ENCODE measurements at regions not wholly inside any gene's neighbourhood (a gene's known extent, or its start where the extent isn't known, plus 50 kb on each side); places are given as distances from the start of the nearest gene placed in this dataset.

- TF ChIP-seq CTCF (IDR thresholded peaks at IDR 0.05) (no peak), POLR2A (IDR thresholded peaks at IDR 0.05) (no peak)
- Histone ChIP-seq H3K36me3 (no peaks in the 10 kb centered on the region), H3K9me3 (no peaks in the 10 kb centered on the region), H3K27ac (no peak overlapping the region), H3K27me3 (no peaks in the 10 kb centered on the region), H3K4me3 (no peak overlapping the region), H3K4me1 (no peaks in the 10 kb centered on the region)
- WGBS (ENCODE audit: insufficient coverage, low coverage, low lambda C conversion rate, missing lambda C conversion rate): 48% methylated on average over 6 of the region's 6 CpGs
- no peak for DNase-seq
- no peak for ATAC-seq
- intact Hi-C loops (cut with DNase I): no loop called here
These were observed 274.1 kb upstream of the SMIM30 start for GRCh38 chr7:113392421-113392820.

GRCh38 chr7:113389112-113389646, 270.8 kb upstream of the SMIM30 start:
- DNase-seq (no peak), ATAC-seq (no peak)
- 28% methylated on average over 2 of the region's 2 CpGs for WGBS (ENCODE audit: insufficient coverage, low coverage, low lambda C conversion rate, missing lambda C conversion rate)
- Histone ChIP-seq H3K9me3 (no peaks in the 10 kb centered on the region), H3K27ac (no peak overlapping the region), H3K4me1 (no peaks in the 10 kb centered on the region), H3K4me3 (no peak overlapping the region), H3K36me3 (no peaks in the 10 kb centered on the region), H3K27me3 (no peaks in the 10 kb centered on the region)
- intact Hi-C loops (cut with DNase I): no loop called here
- TF ChIP-seq POLR2A (IDR thresholded peaks at IDR 0.05) (no peak), CTCF (IDR thresholded peaks at IDR 0.05) (no peak)

GRCh38 chr7:113383638-113384037, 265.3 kb upstream of the SMIM30 start:
- H3K9me3 ChIP-seq: no peaks in the 10 kb centered on the region
- H3K4me1 ChIP-seq: no peaks in the 10 kb centered on the region
- 64% methylated on average over 3 of the region's 3 CpGs for WGBS (ENCODE audit: insufficient coverage, low coverage, low lambda C conversion rate, missing lambda C conversion rate)
- no peak for DNase-seq
- no peak for ATAC-seq
- H3K36me3 ChIP-seq: no peaks in the 10 kb centered on the region
- no peaks in the 10 kb centered on the region for H3K27me3 ChIP-seq
- H3K4me3 ChIP-seq: no peak overlapping the region
- intact Hi-C loops (cut with DNase I): no loop called here
- H3K27ac ChIP-seq: no peak overlapping the region
- TF ChIP-seq CTCF (IDR thresholded peaks at IDR 0.05): no peak
- TF ChIP-seq POLR2A (IDR thresholded peaks at IDR 0.05): no peak

- DNase-seq: no peak
- H3K4me1 ChIP-seq: no peaks in the 10 kb centered on the region
- WGBS (ENCODE audit: insufficient coverage, low coverage, low lambda C conversion rate, missing lambda C conversion rate): 63% methylated on average over 2 of the region's 3 CpGs
These were observed 261.4 kb upstream of the SMIM30 start for GRCh38 chr7:113379746-113380145.

More at GRCh38 chr7:113379746-113380145, 261.4 kb upstream of the SMIM30 start:
- Histone ChIP-seq H3K4me3 (no peak overlapping the region), H3K27ac (no peak overlapping the region), H3K27me3 (no peaks in the 10 kb centered on the region), H3K36me3 (no peaks in the 10 kb centered on the region), H3K9me3 (no peaks in the 10 kb centered on the region)
- no peak for TF ChIP-seq CTCF (IDR thresholded peaks at IDR 0.05)
- no peak for TF ChIP-seq POLR2A (IDR thresholded peaks at IDR 0.05)
- intact Hi-C loops (cut with DNase I): no loop called here
- no peak for ATAC-seq
